ENCODE measurements at regions not wholly inside any gene's neighbourhood (a gene's known extent, or its start where the extent isn't known, plus 50 kb on each side); places are given as distances from the start of the nearest gene placed in this dataset.

GRCh38 chr12:92022093-92022492 lies 123.6 kb downstream of the BTG1 start:
- no peak for TF ChIP-seq CTCF (IDR thresholded peaks at IDR 0.05)
- no peak for TF ChIP-seq POLR2A (IDR thresholded peaks at IDR 0.05)
- TF ChIP-seq POLR2AphosphoS5 (IDR thresholded peaks at IDR 0.05) = no peak
- TF ChIP-seq EP300 (IDR thresholded peaks at IDR 0.05; ENCODE audit: low read depth) = no peak
